HG02970 (cell line): ENCODE measurements at regions not wholly inside any gene's neighbourhood (a gene's known extent, or its start where the extent isn't known, plus 50 kb on each side); places are given as distances from the start of the nearest gene placed in this dataset.

Source experiments
- ATAC-seq: cut with Tn5 transposase; IDR thresholded peaks from one replicate; pipeline ENCODE4 v1.9.1; 2021; ENCODE audit warnings: mild to moderate bottlenecking, moderate library complexity, moderate number of reproducible peaks; ENCODE audit not compliant: unreplicated experiment, low FRiP score

DNA sequence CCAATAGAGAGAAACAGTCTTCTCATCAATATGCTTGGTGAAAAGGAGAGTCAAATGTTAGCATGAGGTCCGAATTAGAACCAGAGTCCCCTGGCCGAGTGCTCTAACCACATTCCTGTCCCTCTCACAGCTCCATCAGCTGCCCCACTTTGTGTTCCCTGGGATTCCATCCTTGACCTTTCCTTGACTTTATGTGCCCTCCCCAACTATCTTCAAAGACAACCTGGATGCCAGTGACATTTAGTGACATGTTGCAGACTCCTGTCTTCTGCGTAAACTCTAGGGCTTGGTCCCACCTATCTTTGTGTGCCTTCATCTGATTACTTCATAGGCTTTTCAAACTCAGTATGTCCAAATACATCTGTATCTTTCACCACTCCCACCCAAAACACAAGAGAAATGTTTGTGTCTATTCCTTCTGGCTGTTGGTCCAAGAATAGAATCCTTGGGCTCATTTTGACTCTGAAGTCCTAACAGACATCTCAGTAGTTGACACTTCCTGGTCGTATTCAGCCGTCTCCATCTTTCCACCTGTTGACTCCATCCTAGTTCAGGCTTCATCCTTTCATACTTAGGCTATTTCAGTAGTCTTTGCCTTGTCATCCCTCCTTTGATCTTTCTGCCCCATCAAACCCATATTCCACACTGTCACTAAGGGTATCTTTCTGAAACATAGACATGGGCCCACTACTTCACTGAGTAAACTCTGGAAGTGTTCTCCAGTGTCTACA, 101.4 kb upstream of the CD180 start:
- no peak for ATAC-seq

- ATAC-seq = no peak
Measured at GRCh38 chr5:67297376-67297775, 100.8 kb upstream of the CD180 start.

DNA sequence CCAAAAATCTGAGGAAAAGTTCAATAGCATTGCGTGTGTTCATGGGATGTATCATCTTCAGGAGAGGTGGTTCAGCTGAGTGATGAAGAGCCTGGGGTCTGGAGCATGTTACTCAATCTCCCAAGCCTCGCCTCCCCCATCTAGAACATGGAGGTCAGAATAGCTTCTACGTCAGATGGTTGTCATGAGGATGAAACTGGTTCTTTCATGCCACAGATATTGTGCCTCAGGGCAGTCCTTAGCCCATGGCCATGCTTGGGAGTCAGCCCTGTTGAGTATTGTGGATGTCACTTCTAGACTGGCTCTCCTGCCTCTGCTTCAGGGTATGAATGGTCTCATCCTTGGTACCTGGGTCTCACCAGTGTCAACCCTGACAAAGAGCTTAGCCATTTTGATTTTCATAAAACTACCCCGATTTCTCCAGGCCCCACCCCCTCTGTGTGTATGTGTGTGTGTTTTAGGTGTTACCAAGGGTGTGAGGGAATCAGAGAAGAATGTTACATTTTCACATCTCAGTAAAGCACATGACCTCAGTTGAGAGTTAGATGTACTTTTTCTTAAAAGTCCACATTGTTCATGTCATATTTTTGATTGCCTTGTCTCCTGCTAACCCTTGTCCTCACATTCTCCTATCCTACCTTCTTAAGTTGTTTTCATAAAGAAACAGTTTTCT, 97.8 kb upstream of the CD180 start:
- no peak for ATAC-seq

- ATAC-seq = no peak
Measured at GRCh38 chr5:67293226-67293625, 96.6 kb upstream of the CD180 start.

- ATAC-seq = no peak
Measured at GRCh38 chr5:67292201-67292940, 95.8 kb upstream of the CD180 start.

GRCh38 chr5:67291671-67292070, 95.1 kb upstream of the CD180 start:
- ATAC-seq = no peak

GRCh38 chr5:67291066-67291465, 94.5 kb upstream of the CD180 start:
- ATAC-seq = no peak

DNA sequence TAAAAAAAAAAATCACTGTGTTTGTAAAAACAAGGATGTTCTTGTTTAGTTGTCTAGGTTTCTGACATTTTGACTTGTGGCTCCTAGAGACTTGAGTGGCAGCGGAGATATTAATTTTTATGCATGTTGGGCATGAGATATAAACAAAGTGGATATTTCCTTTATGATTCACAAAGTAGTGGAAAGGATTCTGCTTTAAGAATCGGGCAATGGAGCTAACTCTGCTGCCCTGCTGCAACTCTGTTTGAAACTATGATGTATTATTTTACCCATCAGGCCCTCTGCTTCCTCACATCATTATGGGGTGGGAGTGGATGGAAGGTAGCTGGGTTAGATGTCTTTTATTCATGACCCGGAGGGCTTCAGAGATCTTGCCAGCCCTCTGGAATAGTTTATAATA, 94.1 kb upstream of the CD180 start:
- ATAC-seq = no peak

- ATAC-seq = no peak
Measured at GRCh38 chr5:67289763-67290521, 93.3 kb upstream of the CD180 start.

DNA sequence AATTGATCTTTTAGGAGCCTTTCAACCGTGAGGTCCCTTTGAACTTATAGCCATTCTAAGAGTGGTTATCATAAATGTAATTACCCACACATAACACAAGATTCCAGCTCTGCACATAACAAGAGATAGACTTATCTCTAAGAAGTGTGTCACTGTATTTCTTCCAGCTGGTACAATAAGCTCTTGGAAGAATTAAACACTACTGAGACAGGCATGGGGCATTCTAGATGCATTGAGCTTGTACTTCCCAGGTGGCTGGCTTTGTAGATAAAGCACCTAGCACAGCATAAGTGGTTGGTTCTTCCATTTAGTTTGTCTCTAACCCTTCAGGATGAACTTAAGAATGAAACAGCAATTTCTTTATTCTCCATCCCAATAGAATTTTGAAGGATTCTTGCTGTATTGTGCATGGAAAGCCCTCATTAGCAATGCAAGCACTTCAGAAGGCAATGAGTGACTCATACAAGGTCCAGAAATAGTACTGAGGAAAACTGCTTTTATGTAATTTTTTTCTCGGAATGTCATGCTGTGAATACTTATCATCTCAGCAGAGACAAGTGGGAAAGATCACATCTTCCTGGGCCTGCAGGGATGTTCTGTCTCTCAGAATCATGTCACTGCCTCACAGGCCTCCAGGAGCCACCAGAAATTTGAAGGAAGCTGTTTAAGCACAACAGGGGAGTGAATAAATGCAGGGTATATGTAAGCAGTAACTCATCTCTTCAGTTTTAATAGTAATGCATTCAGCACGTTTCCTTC, 91.1 kb upstream of the CD180 start:
- ATAC-seq = no peak

DNA sequence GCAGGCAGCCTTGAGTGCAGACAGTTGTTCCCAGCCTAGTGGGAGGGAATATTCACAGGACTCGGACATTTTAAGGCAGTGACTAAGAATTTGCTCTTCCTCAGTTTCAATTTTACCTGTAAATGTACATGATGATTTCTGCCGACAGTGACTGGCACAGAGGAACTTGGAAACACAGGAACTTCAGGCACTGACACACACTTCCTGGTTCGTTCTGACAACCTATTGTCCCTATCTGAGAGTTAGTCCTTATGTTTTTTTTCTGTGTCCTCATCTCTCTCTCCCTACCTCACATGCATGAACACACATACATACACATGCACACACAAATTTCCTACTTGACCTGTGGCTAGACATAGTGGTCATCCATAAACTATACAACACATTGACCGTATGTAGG, 89.4 kb upstream of the CD180 start:
- ATAC-seq = no peak

DNA sequence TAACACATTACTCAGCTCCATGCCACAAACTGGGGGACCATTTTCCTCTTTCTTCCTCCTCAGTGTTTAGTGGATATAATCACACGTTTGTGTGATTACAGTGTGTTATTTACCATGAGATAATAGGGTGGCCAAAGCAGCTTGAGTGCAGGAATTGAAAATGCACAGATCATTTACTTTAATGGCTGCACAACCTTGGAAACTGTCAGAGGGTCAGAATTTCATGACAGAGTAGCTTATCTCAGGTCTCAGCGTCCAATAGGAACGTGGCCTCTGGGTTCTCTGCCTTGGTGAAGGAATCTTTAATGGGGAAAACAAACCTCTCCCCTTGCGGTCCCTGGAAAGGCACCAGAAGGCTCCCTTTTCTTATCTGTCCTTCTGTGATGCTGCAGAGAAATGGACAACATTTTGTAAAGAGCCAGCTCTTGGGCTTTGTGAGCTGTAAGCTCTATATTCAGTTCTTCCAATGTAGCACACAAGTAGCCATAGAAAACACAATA, 87.4 kb upstream of the CD180 start:
- no peak for ATAC-seq

DNA sequence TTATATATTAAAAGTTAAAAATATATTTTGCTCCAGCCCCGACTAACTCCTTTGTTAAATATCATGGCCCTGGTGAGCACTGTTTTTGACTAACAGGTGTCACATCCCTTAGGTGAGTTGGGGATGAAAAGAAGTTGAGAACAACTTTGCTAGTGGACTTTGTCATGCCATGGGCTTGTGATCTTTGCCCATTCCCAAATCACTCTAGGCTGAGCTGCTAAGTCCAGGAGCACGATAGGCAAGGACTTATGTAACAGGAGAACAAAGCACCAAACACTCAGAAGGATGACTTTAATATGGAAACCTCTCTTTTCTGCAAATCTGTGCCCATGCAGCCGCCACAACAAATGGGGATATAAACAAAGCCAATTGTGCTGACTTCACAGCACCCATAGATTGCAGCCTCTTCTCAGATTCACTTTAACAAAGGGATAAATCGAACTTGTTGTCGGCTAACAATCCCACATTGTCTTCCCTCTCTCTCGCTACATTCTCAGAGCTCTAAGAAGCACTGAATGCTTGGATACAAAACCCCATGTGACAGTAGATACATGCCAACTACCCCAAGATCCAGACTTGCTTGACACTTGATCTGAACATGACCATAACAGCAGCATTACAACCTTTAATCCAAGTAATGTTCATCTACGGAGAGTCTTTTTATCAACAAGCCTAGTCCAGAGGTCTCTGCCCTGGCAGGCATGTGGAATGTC, 86.8 kb upstream of the CD180 start:
- ATAC-seq = no peak

DNA sequence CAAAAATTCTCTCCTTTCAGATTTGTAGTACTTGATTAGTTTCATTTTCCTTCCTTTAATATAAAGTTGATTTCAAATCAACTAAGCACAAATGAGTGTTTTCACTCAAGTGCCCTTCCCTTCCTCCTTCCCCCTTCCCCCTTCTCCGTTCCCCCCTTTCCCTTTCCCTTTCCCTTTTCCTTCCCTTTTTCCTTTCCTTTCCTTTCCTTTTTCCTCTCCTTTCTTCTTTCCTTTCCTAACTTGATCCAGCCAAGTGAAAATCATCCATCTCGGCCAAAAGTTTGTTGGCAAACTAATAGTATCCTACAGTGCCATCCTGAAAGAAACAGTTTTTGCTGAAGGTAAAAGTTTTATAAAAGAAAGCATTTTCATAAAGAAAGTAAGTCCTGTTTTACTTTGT, 85.3 kb upstream of the CD180 start:
- ATAC-seq = no peak

GRCh38 chr5:67273689-67274356, 77.2 kb upstream of the CD180 start:
- ATAC-seq = no peak

GRCh38 chr5:67272453-67273130, 76.0 kb upstream of the CD180 start:
- no peak for ATAC-seq

DNA sequence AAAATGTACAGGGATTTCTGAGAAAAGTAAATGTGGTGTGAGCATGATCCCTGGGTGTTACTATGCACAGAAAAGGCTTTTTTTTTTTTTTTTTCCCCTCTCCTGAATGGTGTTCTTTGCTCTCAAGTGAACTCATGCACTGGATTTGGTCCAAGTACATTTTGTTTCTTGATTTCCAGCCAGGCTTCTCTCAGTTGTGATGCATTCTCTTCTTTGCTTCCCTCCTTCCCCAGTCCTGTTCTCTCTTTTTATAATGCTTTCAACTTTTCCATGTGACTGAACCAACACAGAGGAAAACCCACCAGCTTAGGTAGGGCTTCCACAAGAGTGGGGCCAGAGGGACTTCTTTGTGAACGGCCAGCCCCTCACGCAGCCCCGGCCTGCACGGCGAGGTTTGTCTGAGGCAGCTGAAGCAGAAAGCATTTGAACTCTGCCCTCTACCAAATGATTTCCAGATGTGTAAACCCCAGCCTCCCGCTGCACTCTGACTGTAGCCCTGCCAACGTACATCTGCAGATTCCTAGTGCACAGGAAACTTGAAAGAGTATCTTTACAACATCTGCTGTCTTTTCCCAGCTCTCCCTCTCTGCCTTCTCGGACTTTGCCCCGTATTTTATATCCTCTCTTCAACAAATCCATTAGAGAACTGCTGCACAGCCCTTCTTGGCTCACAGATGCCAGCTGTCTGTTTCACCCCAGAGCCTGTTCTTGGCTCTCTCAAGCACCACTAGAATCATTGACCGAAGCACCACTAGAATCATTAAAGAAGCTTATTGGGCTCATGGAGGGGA, 71.8 kb upstream of the CD180 start:
- ATAC-seq = no peak
